A549 (cell line): ENCODE measurements at regions not wholly inside any gene's neighbourhood (a gene's known extent, or its start where the extent isn't known, plus 50 kb on each side); places are given as distances from the start of the nearest gene placed in this dataset.

Experiments
- ATAC-seq, 2 experiments: fragments of 200-7000 bp in 1 of 2; fragments of >200 bp in 1 of 2; cut with Nextera tagmentation in 1 of 2; cut with Tn5 transposase in 1 of 2; 3 replicates each; pipeline versions ENCODE4 v1.8.0 to v1.9.1; 2018 to 2020; ENCODE audit warnings: mild to moderate bottlenecking in 1 of 2, moderate library complexity in 1 of 2
- CTCF ChIA-PET: fragments of 300-600 bp; sonication (Branson Sonifier 250); formaldehyde crosslinking; extraction: SDS; loops from one replicate; lab custom pipeline; 2021; ENCODE audit warnings: antibody characterized with exemption, inconsistent platforms; lab: Yijun Ruan, JAX
- POLR2A ChIA-PET: fragments of 350-600 bp; formaldehyde crosslinking; extraction: SDS; loops from one replicate; lab custom pipeline; 2021; ENCODE audit warnings: antibody characterized with exemption, inconsistent platforms; lab: Yijun Ruan, JAX
- DNase-seq, 2 experiments: peaks; one replicate each; pipeline versions ENCODE4 v3.0.0 to v3.0.0-alpha.2; 2011 to 2016; ENCODE audit warnings: low read depth in 1 of 2, low spot score in 1 of 2
- FAIRE-seq: peaks from 2 replicates; lab custom pipeline; 2011; peaks lifted over from hg19 to GRCh38; lab: Jason Lieb, UNC
- H3K27ac ChIP-seq, 2 experiments: fragments of >200 bp; sonication (Bioruptor Twin); formaldehyde crosslinking; 3 replicates each; pipeline ENCODE4 v1.5.1; 2016 to 2017
- H3K4me1 ChIP-seq: fragments of >200 bp; sonication (Bioruptor Twin); formaldehyde crosslinking; 3 replicates; pipeline ENCODE4 v1.6.1; 2016
- H3K4me2 ChIP-seq: fragments of >200 bp; sonication (Bioruptor Twin); formaldehyde crosslinking; 3 replicates; pipeline ENCODE4 v1.6.1; 2016
- H3K4me3 ChIP-seq: fragments of >200 bp; sonication (Bioruptor Twin); formaldehyde crosslinking; 3 replicates; pipeline ENCODE4 v1.5.1; 2016
- H3K9me3 ChIP-seq: fragments of >200 bp; sonication (Bioruptor Twin); formaldehyde crosslinking; 3 replicates; pipeline ENCODE4 v1.6.1; 2016
- CBX2 ChIP-seq: fragments of 200-600 bp; sonication (generic); IDR thresholded peaks from 2 replicates; pipeline ENCODE4 v1.6.1; 2016; ENCODE audit warnings: low read depth, mild to moderate bottlenecking, borderline replicate concordance
- CHD2 ChIP-seq: fragments of 150-350 bp; IDR thresholded peaks from 2 replicates; pipeline ENCODE4 v1.6.1; 2014; ENCODE audit warnings: low read length; ENCODE audit not compliant: partially characterized antibody
- EHMT2 ChIP-seq: fragments of 200-600 bp; sonication (generic); IDR thresholded peaks from 2 replicates; pipeline ENCODE4 v1.6.1; 2016; ENCODE audit warnings: antibody characterized with exemption, low read depth, mild to moderate bottlenecking, moderate library complexity
- EP300 ChIP-seq, 2 experiments: fragments of >200 bp; sonication (Bioruptor Twin); formaldehyde crosslinking; IDR thresholded peaks; 2 replicates in 1 of 2; 3 replicates in 1 of 2; pipeline ENCODE4 v1.6.1; 2016 to 2017
- ESRRA ChIP-seq: fragments of 150-350 bp; IDR thresholded peaks from 2 replicates; pipeline ENCODE4 v1.6.1; 2014; ENCODE audit warnings: mild to moderate bottlenecking, low read length, borderline replicate concordance
- FOSB ChIP-seq: fragments of 250-450 bp; sonication (Bioruptor Pico); IDR thresholded peaks from 2 replicates; pipeline ENCODE4 v1.5.0; 2020; ENCODE audit warnings: mild to moderate bottlenecking, moderate library complexity
- FOSL2 ChIP-seq, 2 experiments: fragments of 450-650 bp in 1 of 2; fragments of >200 bp in 1 of 2; sonication (Bioruptor Twin) in 1 of 2; formaldehyde crosslinking; IDR thresholded peaks; 2 replicates each; pipeline versions ENCODE4 v1.5.0 to v1.6.1; 2016 to 2020; ENCODE audit warnings: mild to moderate bottlenecking in 1 of 2, moderate library complexity in 1 of 2
- HDAC2 ChIP-seq: fragments of 200-600 bp; sonication (generic); IDR thresholded peaks from 2 replicates; pipeline ENCODE4 v1.6.1; 2016
- HOXA7 ChIP-seq: fragments of 250-450 bp; sonication (Bioruptor Pico); IDR thresholded peaks from 2 replicates; pipeline ENCODE4 v1.5.0; 2020; ENCODE audit warnings: mild to moderate bottlenecking, moderate library complexity
- HOXB13 ChIP-seq: fragments of 250-450 bp; sonication (Bioruptor Pico); IDR thresholded peaks from 2 replicates; pipeline ENCODE4 v1.5.0; 2020; ENCODE audit warnings: low read depth, mild to moderate bottlenecking, moderate library complexity
- HOXB5 ChIP-seq: fragments of 250-450 bp; sonication (Bioruptor Pico); IDR thresholded peaks from 2 replicates; pipeline ENCODE4 v1.5.0; 2020; ENCODE audit warnings: mild to moderate bottlenecking, moderate library complexity
- JUNB ChIP-seq: fragments of >200 bp; sonication (Bioruptor Twin); formaldehyde crosslinking; IDR thresholded peaks from 2 replicates; pipeline ENCODE4 v1.6.1; 2016
- KDM5A ChIP-seq: fragments of 200-600 bp; sonication (generic); IDR thresholded peaks from 2 replicates; pipeline ENCODE4 v1.6.1; 2016; ENCODE audit warnings: antibody characterized with exemption, mild to moderate bottlenecking
- MYC ChIP-seq: IDR thresholded peaks from 2 replicates; pipeline ENCODE4 v1.6.1; 2012; ENCODE audit warnings: mild to moderate bottlenecking, inconsistent platforms, low read length, improper control_type of control experiment, borderline replicate concordance
- NFE2L2 ChIP-seq: fragments of 150-350 bp; conservative IDR thresholded peaks from 2 replicates; pipeline ENCODE4 v1.6.1; 2014; ENCODE audit warnings: low read length
- NR3C1 ChIP-seq: fragments of >200 bp; sonication (Bioruptor Twin); formaldehyde crosslinking; IDR thresholded peaks from 3 replicates; pipeline ENCODE4 v1.6.1; 2017
- PHF8 ChIP-seq: fragments of 200-600 bp; sonication (generic); IDR thresholded peaks from 2 replicates; pipeline ENCODE4 v1.6.1; 2016; ENCODE audit warnings: low read depth, mild to moderate bottlenecking, antibody characterized with exemption, moderate library complexity, borderline replicate concordance
- POLR2A ChIP-seq: IDR thresholded peaks from 2 replicates; pipeline ENCODE4 v1.6.1; 2012; ENCODE audit warnings: mild to moderate bottlenecking, low read length
- RARB ChIP-seq: fragments of 250-450 bp; sonication (Bioruptor Pico); IDR thresholded peaks from 2 replicates; pipeline ENCODE4 v1.8.0; 2021; ENCODE audit warnings: mild to moderate bottlenecking, moderate library complexity
- RCOR1 ChIP-seq: fragments of 150-350 bp; IDR thresholded peaks from 2 replicates; pipeline ENCODE4 v1.6.1; 2014; ENCODE audit warnings: antibody characterized with exemption, low read length, low read depth
- TFCP2L1 ChIP-seq: fragments of 250-450 bp; sonication (Bioruptor Pico); IDR thresholded peaks from 2 replicates; pipeline ENCODE4 v1.5.0; 2021; ENCODE audit warnings: mild to moderate bottlenecking
- TP53 ChIP-seq: fragments of 250-450 bp; sonication (Bioruptor Pico); IDR thresholded peaks from 2 replicates; pipeline ENCODE4 v1.5.0; 2021; ENCODE audit warnings: mild to moderate bottlenecking, moderate library complexity
- ZC3H11A ChIP-seq: fragments of 450-650 bp; IDR thresholded peaks from 2 replicates; pipeline ENCODE4 v1.6.1; 2014; ENCODE audit warnings: antibody characterized with exemption, mild to moderate bottlenecking
- ZFP36 ChIP-seq: fragments of 450-650 bp; IDR thresholded peaks from 2 replicates; pipeline ENCODE4 v1.6.1; 2014; ENCODE audit warnings: borderline replicate concordance; ENCODE audit not compliant: partially characterized antibody
- ZNF302 ChIP-seq: fragments of 250-450 bp; sonication (Bioruptor Pico); IDR thresholded peaks from 2 replicates; pipeline ENCODE4 v1.9.0; 2021; ENCODE audit warnings: inconsistent platforms, mild to moderate bottlenecking, moderate library complexity
- WGBS: methylation state at CpG from one replicate; pipeline ENCODE4 v1.1.6; 2017; ENCODE audit errors: missing lambda C conversion rate; 5-methylcytosine and 5-hydroxymethylcytosine counted together
- TF ChIP-seq, protein P1 (sequence below): IDR thresholded peaks from 2 replicates; pipeline ENCODE4 v1.6.1; 2012
- TF ChIP-seq, protein P2 (sequence below): fragments of >200 bp; sonication (Bioruptor Twin); formaldehyde crosslinking; IDR thresholded peaks from 2 replicates; pipeline ENCODE4 v1.6.1; 2016
- TF ChIP-seq, protein P3 (sequence below): IDR thresholded peaks from 2 replicates; pipeline ENCODE4 v1.6.1; 2012
- TF ChIP-seq, protein P4 (sequence below): IDR thresholded peaks from 2 replicates; pipeline ENCODE4 v1.6.1; 2012; ENCODE audit warnings: low read depth, borderline replicate concordance
- TF ChIP-seq, protein P5 (sequence below): fragments of >200 bp; sonication (Bioruptor Twin); formaldehyde crosslinking; IDR thresholded peaks from 3 replicates; pipeline ENCODE4 v1.6.1; 2016

- Histone ChIP-seq H3K4me2 (peak overlapping the region; percentile 19; the same call in 1 of the 3 replicates), H3K4me3 (no peak overlapping the region), H3K4me1 (no peaks in the 10 kb centered on the region)
- TF ChIP-seq, protein P1, sequence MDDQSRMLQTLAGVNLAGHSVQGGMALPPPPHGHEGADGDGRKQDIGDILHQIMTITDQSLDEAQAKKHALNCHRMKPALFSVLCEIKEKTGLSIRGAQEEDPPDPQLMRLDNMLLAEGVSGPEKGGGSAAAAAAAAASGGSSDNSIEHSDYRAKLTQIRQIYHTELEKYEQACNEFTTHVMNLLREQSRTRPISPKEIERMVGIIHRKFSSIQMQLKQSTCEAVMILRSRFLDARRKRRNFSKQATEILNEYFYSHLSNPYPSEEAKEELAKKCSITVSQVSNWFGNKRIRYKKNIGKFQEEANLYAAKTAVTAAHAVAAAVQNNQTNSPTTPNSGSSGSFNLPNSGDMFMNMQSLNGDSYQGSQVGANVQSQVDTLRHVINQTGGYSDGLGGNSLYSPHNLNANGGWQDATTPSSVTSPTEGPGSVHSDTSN = no peak
- TF ChIP-seq JUNB (no peak), TFCP2L1 (no peak), HOXB5 (CRISPR knock-in tag) (no peak), HDAC2 (no peak), RARB (CRISPR knock-in tag) (no peak), TP53 (CRISPR knock-in tag) (no peak), FOSL2 (IDR thresholded peaks at IDR 0.05) (no peak), FOSL2 (CRISPR knock-in tag; IDR thresholded peaks at IDR 0.05) (no peak), EHMT2 (no peak), POLR2A (no peak), MYC (no peak), CBX2 (no peak), ZC3H11A (no peak), ZFP36 (no peak), EP300 (IDR thresholded peaks at IDR 0.05) (no peak), NFE2L2 (no peak), NR3C1 (no peak), HOXB13 (CRISPR knock-in tag) (no peak)
- TF ChIP-seq, protein P2, sequence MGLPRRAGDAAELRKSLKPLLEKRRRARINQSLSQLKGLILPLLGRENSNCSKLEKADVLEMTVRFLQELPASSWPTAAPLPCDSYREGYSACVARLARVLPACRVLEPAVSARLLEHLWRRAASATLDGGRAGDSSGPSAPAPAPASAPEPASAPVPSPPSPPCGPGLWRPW = no peak
- TF ChIP-seq, all 56 proteins: peak for 0
- H3K9me3 ChIP-seq = no peaks in the 10 kb centered on the region
- WGBS = 35% methylated on average over 4 of the region's 4 CpGs
- no peak for FAIRE-seq
- no peak for ATAC-seq
- no peak for DNase-seq
- CTCF ChIA-PET = interaction anchor here (1.4 kb wide), 1 partner anchor 23 kb away, joined by 3 read pairs; no protein-coding TSS in a partner anchor
- H3K27ac ChIP-seq = no peak overlapping the region
- POLR2A ChIA-PET = no interaction called here
Observed at GRCh38 chr6:54633601-54634000, 213.0 kb upstream of the FAM83B start.

GRCh38 chr6:54640911-54641310 is 205.7 kb upstream of the FAM83B start:
- DNase-seq = no peak
- ATAC-seq = no peak
- Histone ChIP-seq H3K27ac (no peak overlapping the region), H3K9me3 (no peaks in the 10 kb centered on the region), H3K4me2 (no peak overlapping the region), H3K4me3 (no peak overlapping the region), H3K4me1 (no peaks in the 10 kb centered on the region)
- CTCF ChIA-PET = no interaction called here
- no peak for FAIRE-seq
- POLR2A ChIA-PET = no interaction called here
- 9% methylated on average over 1 of the region's 1 CpG for WGBS
- no peak for TF ChIP-seq HOXB13 (CRISPR knock-in tag)
- no peak for TF ChIP-seq TFCP2L1
- TF ChIP-seq, all 56 proteins: peak for 0

- H3K4me2 ChIP-seq = no peak overlapping the region
- DNase-seq (no peak), ATAC-seq (no peak), FAIRE-seq (no peak)
- H3K4me1 ChIP-seq = no peaks in the 10 kb centered on the region
- H3K27ac ChIP-seq = no peak overlapping the region
- CTCF ChIA-PET = no interaction called here
- no peak overlapping the region for H3K4me3 ChIP-seq
- TF ChIP-seq PHF8 = no peak
- no peak for TF ChIP-seq HOXA7 (CRISPR knock-in tag)
- TF ChIP-seq CHD2 = no peak
- no peak for TF ChIP-seq RCOR1
- no peak for TF ChIP-seq RARB (CRISPR knock-in tag)
- no peak for TF ChIP-seq TP53 (CRISPR knock-in tag)
- no peak for TF ChIP-seq NR3C1
- TF ChIP-seq FOSB (CRISPR knock-in tag) = no peak
- no peak for TF ChIP-seq JUNB
- TF ChIP-seq, protein P3, sequence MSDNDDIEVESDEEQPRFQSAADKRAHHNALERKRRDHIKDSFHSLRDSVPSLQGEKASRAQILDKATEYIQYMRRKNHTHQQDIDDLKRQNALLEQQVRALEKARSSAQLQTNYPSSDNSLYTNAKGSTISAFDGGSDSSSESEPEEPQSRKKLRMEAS = no peak
- TF ChIP-seq, protein P4, sequence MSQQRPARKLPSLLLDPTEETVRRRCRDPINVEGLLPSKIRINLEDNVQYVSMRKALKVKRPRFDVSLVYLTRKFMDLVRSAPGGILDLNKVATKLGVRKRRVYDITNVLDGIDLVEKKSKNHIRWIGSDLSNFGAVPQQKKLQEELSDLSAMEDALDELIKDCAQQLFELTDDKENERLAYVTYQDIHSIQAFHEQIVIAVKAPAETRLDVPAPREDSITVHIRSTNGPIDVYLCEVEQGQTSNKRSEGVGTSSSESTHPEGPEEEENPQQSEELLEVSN = no peak
- TF ChIP-seq ZFP36 = no peak
- TF ChIP-seq, protein P5, sequence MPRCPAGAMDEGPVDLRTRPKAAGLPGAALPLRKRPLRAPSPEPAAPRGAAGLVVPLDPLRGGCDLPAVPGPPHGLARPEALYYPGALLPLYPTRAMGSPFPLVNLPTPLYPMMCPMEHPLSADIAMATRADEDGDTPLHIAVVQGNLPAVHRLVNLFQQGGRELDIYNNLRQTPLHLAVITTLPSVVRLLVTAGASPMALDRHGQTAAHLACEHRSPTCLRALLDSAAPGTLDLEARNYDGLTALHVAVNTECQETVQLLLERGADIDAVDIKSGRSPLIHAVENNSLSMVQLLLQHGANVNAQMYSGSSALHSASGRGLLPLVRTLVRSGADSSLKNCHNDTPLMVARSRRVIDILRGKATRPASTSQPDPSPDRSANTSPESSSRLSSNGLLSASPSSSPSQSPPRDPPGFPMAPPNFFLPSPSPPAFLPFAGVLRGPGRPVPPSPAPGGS = no peak
- no peak for TF ChIP-seq KDM5A
- no peak for TF ChIP-seq EP300 (IDR thresholded peaks at IDR 0.05)
- TF ChIP-seq ESRRA = no peak
- TF ChIP-seq HOXB5 (CRISPR knock-in tag) = no peak
- TF ChIP-seq ZNF302 = no peak
- POLR2A ChIA-PET = interaction anchor here (0.6 kb wide), 1 partner anchor 125 kb away, joined by 4 read pairs; no protein-coding TSS in a partner anchor
- H3K9me3 ChIP-seq = no peaks in the 10 kb centered on the region
- WGBS = 15% methylated on average over 4 of the region's 4 CpGs
Observed at GRCh38 chr6:54646069-54646950, 200.3 kb upstream of the FAM83B start.
